MG63 (cell line): ENCODE measurements at regions not wholly inside any gene's neighbourhood (a gene's known extent, or its start where the extent isn't known, plus 50 kb on each side); places are given as distances from the start of the nearest gene placed in this dataset.

Experiments
- DNase-seq: peaks from one replicate; pipeline ENCODE4 v3.0.0-alpha.2; 2020
- H3K27me3 ChIP-seq: fragments of 250-450 bp; sonication (Bioruptor Pico); 2 replicates; pipeline ENCODE4 v1.5.1; 2020; ENCODE audit warnings: mild to moderate bottlenecking, moderate library complexity
- H3K36me3 ChIP-seq: fragments of 250-450 bp; sonication (Bioruptor Pico); 2 replicates; pipeline ENCODE4 v1.5.1; 2020; ENCODE audit warnings: mild to moderate bottlenecking, moderate library complexity
- H3K4me3 ChIP-seq: fragments of 250-450 bp; sonication (Bioruptor Pico); 2 replicates; pipeline ENCODE4 v1.5.1; 2020; ENCODE audit warnings: mild to moderate bottlenecking, moderate library complexity
- H3K9me3 ChIP-seq: fragments of 250-450 bp; sonication (Bioruptor Pico); 2 replicates; pipeline ENCODE4 v1.5.1; 2020; ENCODE audit warnings: mild to moderate bottlenecking, moderate library complexity

GRCh38 chr5:168109441-168109840 is 182.0 kb upstream of the WWC1 start:
- Histone ChIP-seq H3K9me3 (no peaks in the 10 kb centered on the region), H3K4me3 (no peak overlapping the region), H3K27me3 (no peaks in the 10 kb centered on the region), H3K36me3 (no peaks in the 10 kb centered on the region)
- peak; percentile 68 for DNase-seq

GRCh38 chr5:168110384-168110783 is 181.1 kb upstream of the WWC1 start:
- no peaks in the 10 kb centered on the region for H3K9me3 ChIP-seq
- no peak overlapping the region for H3K4me3 ChIP-seq
- H3K36me3 ChIP-seq: no peaks in the 10 kb centered on the region
- H3K27me3 ChIP-seq: no peaks in the 10 kb centered on the region
- no peak for DNase-seq

DNA sequence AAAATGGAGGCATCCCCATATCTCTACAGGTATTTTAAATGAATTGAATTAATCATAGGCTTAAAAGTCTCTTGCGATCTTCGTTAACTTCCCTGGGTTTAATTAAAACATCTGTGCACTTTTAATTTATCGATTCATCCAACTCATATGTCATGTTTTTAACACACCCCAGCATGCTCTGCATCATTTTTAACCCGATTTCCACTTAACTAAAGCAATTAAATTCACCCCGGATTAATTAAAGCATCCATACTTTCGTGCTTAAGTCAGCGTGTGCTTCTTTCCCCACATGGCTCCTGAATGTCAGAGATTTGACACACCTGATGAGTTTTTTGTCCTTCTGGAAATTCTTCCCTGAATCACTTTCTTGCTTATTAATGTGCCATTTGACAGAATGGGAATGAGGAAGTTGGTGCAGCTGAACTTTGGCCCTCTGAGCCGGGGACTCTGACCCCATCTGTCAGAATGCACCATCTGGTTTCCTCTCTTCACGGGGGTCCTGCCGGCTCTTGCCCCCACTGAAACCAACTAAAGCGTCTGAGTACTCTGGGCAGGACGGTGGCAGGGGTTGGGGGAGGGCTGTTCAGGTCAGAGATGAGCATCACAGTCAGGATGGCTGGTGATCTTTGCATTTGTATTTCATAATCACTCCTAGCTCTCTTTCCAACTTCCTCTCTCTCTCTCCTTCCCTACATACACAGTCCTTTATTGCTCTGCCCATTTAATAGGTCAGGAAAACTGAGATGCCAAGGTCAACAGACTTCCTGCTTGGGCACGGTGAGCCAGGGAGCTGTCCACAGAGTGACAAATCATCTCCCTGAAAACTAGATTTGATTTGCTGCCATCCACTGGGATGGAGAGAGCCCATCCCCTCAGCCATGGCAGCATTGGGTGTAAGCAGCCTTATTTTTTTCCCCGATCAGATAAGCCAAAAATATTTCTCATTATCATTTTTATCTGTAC is 180.3 kb upstream of the WWC1 start:
- H3K27me3 ChIP-seq: no peaks in the 10 kb centered on the region
- H3K4me3 ChIP-seq: no peak overlapping the region
- no peaks in the 10 kb centered on the region for H3K9me3 ChIP-seq
- H3K36me3 ChIP-seq: no peaks in the 10 kb centered on the region
- DNase-seq: no peak

- H3K9me3 ChIP-seq: no peaks in the 10 kb centered on the region
- peak; percentile 72 for DNase-seq
These were observed 176.9 kb upstream of the WWC1 start for GRCh38 chr5:168114444-168115017.

GRCh38 chr5:168117469-168117868 is 174.0 kb upstream of the WWC1 start:
- Histone ChIP-seq H3K27me3 (no peaks in the 10 kb centered on the region), H3K4me3 (no peak overlapping the region), H3K9me3 (no peaks in the 10 kb centered on the region), H3K36me3 (no peaks in the 10 kb centered on the region)
- DNase-seq: no peak

More at GRCh38 chr5:168114444-168115017, 176.9 kb upstream of the WWC1 start:
- no peak overlapping the region for H3K4me3 ChIP-seq
- H3K27me3 ChIP-seq: no peaks in the 10 kb centered on the region
- H3K36me3 ChIP-seq: no peaks in the 10 kb centered on the region

GRCh38 chr5:168118042-168118668 is 173.3 kb upstream of the WWC1 start:
- no peak for DNase-seq
- Histone ChIP-seq H3K9me3 (no peaks in the 10 kb centered on the region), H3K36me3 (no peaks in the 10 kb centered on the region), H3K27me3 (no peaks in the 10 kb centered on the region), H3K4me3 (no peak overlapping the region)

DNA sequence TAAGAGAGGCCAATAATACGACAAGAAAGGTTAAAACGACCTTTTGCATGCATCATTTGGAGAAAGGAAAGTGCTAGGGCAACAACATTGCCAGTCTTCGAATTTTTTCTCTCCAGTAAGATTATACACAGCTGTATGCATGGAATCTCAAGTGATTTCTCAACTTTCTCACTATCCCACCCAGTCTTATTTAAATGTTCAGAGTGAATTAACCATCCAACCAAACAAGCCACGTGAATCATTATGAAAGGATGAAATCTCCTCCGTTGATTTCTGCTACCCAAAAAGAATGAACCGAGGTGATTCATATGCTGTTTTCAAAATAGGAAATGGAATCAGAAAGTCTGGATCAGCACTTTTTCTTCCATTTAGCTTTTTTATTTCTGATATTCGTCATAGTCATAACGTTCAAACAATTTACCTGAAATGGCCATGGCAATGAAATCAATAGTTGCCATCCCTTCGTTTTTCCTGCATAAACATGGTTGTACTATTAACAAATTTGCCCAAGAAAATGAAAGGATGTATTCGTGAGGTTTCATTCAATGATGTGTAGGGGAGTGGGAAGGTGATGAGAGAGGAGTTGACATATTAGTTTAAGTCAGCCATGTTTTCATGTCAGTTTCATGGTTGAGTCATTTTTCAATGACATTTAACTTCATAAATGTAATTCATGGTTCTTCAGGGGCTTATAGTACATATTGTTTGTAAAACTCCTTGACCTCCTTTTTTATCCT is 170.9 kb upstream of the WWC1 start:
- DNase-seq: no peak
- Histone ChIP-seq H3K4me3 (no peak overlapping the region), H3K36me3 (no peaks in the 10 kb centered on the region)

GRCh38 chr5:168121138-168121494 is 170.3 kb upstream of the WWC1 start:
- H3K36me3 ChIP-seq: no peaks in the 10 kb centered on the region
- H3K4me3 ChIP-seq: no peak overlapping the region
- no peaks in the 10 kb centered on the region for H3K9me3 ChIP-seq
- no peaks in the 10 kb centered on the region for H3K27me3 ChIP-seq
- DNase-seq: no peak

More for the DNA sequence above, 170.9 kb upstream of the WWC1 start:
- no peaks in the 10 kb centered on the region for H3K9me3 ChIP-seq
- no peaks in the 10 kb centered on the region for H3K27me3 ChIP-seq

GRCh38 chr5:168123631-168124528 is 167.6 kb upstream of the WWC1 start:
- H3K4me3 ChIP-seq: no peak overlapping the region
- no peaks in the 10 kb centered on the region for H3K9me3 ChIP-seq
- no peaks in the 10 kb centered on the region for H3K36me3 ChIP-seq
- DNase-seq: no peak
- no peaks in the 10 kb centered on the region for H3K27me3 ChIP-seq

DNA sequence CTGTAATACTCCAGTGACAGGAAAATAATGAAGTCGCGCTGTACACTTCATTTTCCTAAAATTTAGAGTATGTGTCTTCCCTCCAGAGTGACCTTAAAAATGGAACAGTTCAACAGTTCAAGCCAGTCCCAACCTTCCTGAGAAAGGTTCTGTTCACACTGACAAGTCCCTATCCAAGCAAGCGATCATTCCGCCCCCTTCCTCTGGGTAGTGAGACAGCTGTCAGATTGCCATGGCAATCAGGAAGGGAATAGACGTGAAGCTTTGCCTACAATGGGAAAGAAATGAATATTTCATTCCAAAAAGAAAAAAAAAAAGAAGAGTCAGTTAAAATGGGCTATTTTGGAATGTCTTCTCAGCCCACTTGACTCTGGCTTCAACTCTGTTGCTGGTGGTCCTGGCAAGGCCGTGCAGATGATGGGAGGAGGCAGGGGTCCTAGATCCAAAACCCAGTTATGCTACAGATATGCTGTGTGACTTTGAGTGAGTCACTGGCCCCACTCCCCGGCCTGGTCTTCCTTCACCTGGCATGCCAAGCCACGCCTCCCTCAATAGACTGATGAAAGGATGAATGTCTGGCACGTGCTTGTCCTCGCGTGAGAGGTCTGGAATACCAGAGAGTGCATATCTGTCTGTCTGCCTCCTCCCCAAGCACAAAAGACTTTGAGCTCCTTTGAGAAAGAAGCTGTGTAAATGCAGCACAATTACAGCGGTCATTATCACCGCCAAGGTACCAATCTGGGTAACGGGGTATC is 165.8 kb upstream of the WWC1 start:
- H3K36me3 ChIP-seq: no peaks in the 10 kb centered on the region
- H3K27me3 ChIP-seq: no peaks in the 10 kb centered on the region
- no peak overlapping the region for H3K4me3 ChIP-seq
- peak; percentile 78 for DNase-seq
- no peaks in the 10 kb centered on the region for H3K9me3 ChIP-seq

DNA sequence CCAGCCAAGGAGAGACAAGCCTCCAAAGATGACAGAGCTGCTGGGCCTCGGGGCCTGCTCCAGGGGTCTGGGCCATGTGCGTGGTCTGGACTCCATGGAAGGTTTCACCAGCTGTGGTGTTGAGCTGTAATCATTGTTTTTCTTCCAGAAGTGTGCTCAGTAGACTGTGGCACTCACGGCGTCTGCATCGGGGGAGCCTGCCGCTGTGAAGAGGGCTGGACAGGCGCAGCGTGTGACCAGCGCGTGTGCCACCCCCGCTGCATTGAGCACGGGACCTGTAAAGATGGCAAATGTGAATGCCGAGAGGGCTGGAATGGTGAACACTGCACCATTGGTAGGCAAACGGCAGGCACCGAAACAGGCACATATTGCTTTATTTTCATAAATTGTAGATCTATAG is 164.8 kb upstream of the WWC1 start:
- no peak for DNase-seq
- Histone ChIP-seq H3K27me3 (no peaks in the 10 kb centered on the region), H3K36me3 (no peaks in the 10 kb centered on the region), H3K4me3 (no peak overlapping the region), H3K9me3 (no peaks in the 10 kb centered on the region)

DNA sequence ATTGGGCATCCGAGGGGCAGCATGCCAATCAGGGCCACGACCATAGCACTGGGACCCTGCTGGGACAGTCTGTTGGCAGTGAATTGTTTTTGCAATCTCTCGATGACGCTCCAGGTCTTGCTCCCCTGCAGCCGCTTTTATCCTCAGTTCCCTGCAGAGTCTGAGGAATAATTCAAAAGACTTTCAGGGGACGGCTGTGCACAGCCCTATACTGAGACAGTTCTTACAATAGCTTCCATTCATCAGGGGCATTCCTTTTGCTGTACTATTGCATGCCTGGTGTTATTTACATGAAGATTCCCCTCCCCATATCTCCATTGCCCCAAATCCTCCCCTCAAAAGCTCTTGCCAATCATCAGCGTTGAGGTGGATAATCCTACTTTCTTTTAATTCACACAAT is 163.3 kb upstream of the WWC1 start:
- Histone ChIP-seq H3K36me3 (no peaks in the 10 kb centered on the region), H3K9me3 (no peaks in the 10 kb centered on the region), H3K27me3 (no peaks in the 10 kb centered on the region), H3K4me3 (no peak overlapping the region)
- DNase-seq: no peak

GRCh38 chr5:168128557-168128956 is 162.9 kb upstream of the WWC1 start:
- H3K4me3 ChIP-seq: no peak overlapping the region
- no peaks in the 10 kb centered on the region for H3K27me3 ChIP-seq
- DNase-seq: peak; percentile 85

GRCh38 chr5:168131519-168131918 is 159.9 kb upstream of the WWC1 start:
- no peak for DNase-seq
- Histone ChIP-seq H3K4me3 (no peak overlapping the region), H3K27me3 (no peaks in the 10 kb centered on the region), H3K36me3 (no peaks in the 10 kb centered on the region), H3K9me3 (no peaks in the 10 kb centered on the region)

More at GRCh38 chr5:168128557-168128956, 162.9 kb upstream of the WWC1 start:
- Histone ChIP-seq H3K9me3 (no peaks in the 10 kb centered on the region), H3K36me3 (no peaks in the 10 kb centered on the region)

GRCh38 chr5:168132241-168132641 is 159.2 kb upstream of the WWC1 start:
- H3K27me3 ChIP-seq: no peaks in the 10 kb centered on the region
- no peaks in the 10 kb centered on the region for H3K36me3 ChIP-seq
- no peak for DNase-seq
- H3K9me3 ChIP-seq: no peaks in the 10 kb centered on the region
- H3K4me3 ChIP-seq: no peak overlapping the region
